DND-41 (cell line): ENCODE measurements at regions not wholly inside any gene's neighbourhood (a gene's known extent, or its start where the extent isn't known, plus 50 kb on each side); places are given as distances from the start of the nearest gene placed in this dataset.
"Not testable (repeated sequence)": the region's sequence is repeated elsewhere in the genome, so short reads cannot be mapped to it uniquely, and the experiment has no call there.

Source experiments
- EZH2 ChIP-seq: IDR thresholded peaks from 3 replicates; pipeline ENCODE4 v1.6.1; 2012; ENCODE audit warnings: borderline replicate concordance, low read depth, mild to moderate bottlenecking, moderate library complexity, low read length, inconsistent platforms; ENCODE audit not compliant: severe bottlenecking
- TF ChIP-seq, protein P1 (sequence below): IDR thresholded peaks from 2 replicates; pipeline ENCODE4 v1.5.1; 2012; ENCODE audit warnings: borderline replicate concordance, low read length, moderate library complexity, mild to moderate bottlenecking; ENCODE audit not compliant: poor library complexity, severe bottlenecking; ENCODE audit errors: extremely low read depth

DNA sequence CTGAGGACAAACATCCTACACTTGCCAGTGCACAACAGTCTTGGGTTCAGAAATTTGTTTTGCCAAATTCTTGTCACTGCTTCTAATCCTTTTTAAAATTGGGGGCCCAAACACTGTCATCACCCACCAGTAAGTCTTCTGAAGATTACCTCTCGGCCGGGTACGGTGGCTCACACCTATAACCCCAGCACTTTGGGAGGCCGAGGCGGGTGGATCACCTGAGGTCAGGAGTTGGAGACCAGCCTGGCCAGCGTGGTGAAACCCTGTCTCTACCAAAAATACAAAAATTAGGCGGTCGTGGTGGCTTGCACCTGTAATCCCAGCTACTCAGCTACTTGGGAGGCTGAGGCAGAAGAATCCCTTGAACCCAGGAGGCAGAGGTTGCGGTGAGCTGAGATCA, 87.8 kb upstream of the DMRT1 start:
- TF ChIP-seq, protein P1, sequence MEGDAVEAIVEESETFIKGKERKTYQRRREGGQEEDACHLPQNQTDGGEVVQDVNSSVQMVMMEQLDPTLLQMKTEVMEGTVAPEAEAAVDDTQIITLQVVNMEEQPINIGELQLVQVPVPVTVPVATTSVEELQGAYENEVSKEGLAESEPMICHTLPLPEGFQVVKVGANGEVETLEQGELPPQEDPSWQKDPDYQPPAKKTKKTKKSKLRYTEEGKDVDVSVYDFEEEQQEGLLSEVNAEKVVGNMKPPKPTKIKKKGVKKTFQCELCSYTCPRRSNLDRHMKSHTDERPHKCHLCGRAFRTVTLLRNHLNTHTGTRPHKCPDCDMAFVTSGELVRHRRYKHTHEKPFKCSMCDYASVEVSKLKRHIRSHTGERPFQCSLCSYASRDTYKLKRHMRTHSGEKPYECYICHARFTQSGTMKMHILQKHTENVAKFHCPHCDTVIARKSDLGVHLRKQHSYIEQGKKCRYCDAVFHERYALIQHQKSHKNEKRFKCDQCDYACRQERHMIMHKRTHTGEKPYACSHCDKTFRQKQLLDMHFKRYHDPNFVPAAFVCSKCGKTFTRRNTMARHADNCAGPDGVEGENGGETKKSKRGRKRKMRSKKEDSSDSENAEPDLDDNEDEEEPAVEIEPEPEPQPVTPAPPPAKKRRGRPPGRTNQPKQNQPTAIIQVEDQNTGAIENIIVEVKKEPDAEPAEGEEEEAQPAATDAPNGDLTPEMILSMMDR, result not testable (repeated sequence)
- TF ChIP-seq EZH2, result not testable (repeated sequence)
